GM12891 (cell line): ENCODE measurements at regions not wholly inside any gene's neighbourhood (a gene's known extent, or its start where the extent isn't known, plus 50 kb on each side); places are given as distances from the start of the nearest gene placed in this dataset.

Experiments
- PAX5 ChIP-seq: IDR thresholded peaks from 2 replicates; pipeline ENCODE4 v1.6.1; 2011; ENCODE audit warnings: low read length, moderate library complexity, mild to moderate bottlenecking; ENCODE audit not compliant: insufficient read depth, severe bottlenecking
- POLR2A ChIP-seq: IDR thresholded peaks from 2 replicates; pipeline ENCODE4 v1.6.1; 2011; ENCODE audit warnings: low read depth, low read length, control low read depth
- POLR2AphosphoS5 ChIP-seq: IDR thresholded peaks from 2 replicates; pipeline ENCODE4 v1.6.1; 2011; ENCODE audit warnings: low read depth, low read length, control low read depth
- SPI1 ChIP-seq: IDR thresholded peaks from 2 replicates; pipeline ENCODE4 v1.6.1; 2011; ENCODE audit warnings: low read depth, low read length, control low read depth
- TAF1 ChIP-seq: IDR thresholded peaks from 2 replicates; pipeline ENCODE4 v1.6.1; 2011; ENCODE audit warnings: low read depth, low read length, control low read depth

DNA sequence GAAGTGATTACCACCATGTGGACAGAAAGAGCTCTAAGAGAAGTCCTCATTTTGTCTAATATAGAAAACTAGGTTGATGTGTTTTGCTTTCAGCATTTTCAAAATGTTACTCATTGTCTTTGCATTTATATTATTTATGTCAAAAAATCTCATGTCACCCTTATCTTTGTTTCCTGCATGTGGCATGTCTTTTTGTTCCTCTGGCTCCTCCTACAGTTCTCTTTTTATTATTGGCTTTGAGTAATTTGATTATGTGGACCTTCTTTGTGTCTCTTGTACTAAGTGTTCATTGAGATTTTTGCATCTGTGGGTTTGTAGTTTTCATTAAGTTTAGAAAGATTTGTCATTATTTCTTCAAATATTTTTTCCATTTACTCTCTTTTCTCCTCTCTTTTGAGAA lies 58.8 kb downstream of the GNG10 start:
- TF ChIP-seq POLR2AphosphoS5 (no peak), POLR2A (no peak), PAX5 (no peak), SPI1 (no peak), TAF1 (no peak)
